Left kidney (tissue), 1 donor: ENCODE measurements at regions not wholly inside any gene's neighbourhood (a gene's known extent, or its start where the extent isn't known, plus 50 kb on each side); places are given as distances from the start of the nearest gene placed in this dataset.

Experiments
- DNase-seq: peaks from one replicate; pipeline ENCODE4 v3.0.0-alpha.2; 2013

DNA sequence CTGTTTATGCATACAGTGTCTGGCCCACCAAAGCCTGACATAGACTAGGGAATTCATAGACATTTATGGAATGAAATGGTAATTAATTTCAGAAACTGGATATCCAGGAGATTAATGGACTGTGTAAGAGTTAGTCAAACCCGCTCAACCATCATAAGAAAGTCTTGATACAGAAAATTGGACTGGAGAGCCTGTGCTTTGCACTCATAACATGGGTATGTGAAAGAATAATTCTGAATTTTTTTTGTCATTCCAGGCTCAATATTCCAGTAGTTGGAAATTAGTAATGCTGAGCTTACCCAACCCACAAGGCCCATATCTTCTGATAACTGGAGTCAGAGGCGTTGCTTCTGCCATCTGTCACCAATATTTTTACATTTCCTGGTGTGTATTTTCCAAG is 799.7 kb upstream of the IGFBP3 start:
- DNase-seq: no peak

GRCh38 chr7:46719616-46720015 is 798.5 kb upstream of the IGFBP3 start:
- no peak for DNase-seq

DNA sequence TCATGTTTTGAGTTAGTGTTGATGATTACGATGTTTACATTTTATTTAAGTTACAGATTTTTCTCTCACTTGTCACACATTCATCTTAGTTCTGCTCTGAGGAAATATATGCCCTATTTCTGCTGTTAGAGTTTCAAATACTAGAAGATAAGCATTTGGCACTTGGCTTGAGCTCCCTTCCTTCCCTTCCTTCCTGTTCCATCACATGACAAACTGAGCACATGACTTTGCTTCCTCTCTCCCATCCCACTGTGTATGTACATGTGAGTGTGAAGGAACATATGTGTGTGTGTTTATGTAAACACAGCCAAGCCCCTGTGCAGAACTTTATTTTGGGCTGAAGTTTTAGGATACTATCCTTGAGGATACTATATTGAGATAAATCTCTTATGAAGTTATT is 795.9 kb upstream of the IGFBP3 start:
- no peak for DNase-seq

- no peak for DNase-seq
These were observed 794.5 kb upstream of the IGFBP3 start for GRCh38 chr7:46715579-46715978.

DNA sequence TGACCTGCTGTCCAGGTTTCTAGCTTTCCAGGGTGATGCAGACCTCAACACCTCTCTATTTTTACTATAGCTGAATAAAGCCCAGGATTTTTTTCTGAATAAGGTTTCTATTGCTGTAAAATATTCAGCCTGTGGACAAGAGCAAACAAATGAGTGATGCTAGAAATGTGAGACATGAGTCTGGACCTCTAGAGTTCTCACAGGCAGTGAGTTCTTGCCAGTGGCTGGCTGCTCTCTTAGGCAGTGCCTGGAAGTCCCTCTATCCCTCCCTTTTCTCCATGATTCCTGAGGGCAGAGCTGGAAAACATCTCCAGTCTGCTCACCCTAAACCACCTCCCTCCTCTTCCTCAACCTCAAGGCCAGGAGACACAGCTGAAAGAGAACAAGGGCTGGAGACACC is 793.8 kb upstream of the IGFBP3 start:
- no peak for DNase-seq

GRCh38 chr7:46713868-46714596 is 793.0 kb upstream of the IGFBP3 start:
- peak; percentile 50 for DNase-seq

DNA sequence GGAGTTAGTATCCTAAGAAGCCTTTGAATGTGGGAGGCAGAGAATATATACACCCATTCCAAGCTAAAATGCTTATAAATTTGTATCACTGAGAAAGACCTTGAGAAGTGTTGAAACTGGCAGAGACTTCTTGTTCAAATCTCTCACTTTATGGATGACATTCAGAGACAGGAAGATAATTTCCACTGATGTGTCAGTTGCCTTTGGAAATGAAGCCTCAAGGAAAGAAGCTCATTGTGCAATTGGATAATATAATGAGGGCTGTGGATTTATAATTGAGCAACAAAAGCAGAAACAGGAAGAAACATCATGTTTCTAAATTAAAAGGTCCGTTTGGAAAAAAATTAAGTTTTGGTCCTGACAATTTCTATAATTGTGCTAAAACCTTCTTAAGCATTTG is 789.9 kb upstream of the IGFBP3 start:
- DNase-seq: no peak

GRCh38 chr7:46707973-46708372 is 786.9 kb upstream of the IGFBP3 start:
- DNase-seq: no peak

DNA sequence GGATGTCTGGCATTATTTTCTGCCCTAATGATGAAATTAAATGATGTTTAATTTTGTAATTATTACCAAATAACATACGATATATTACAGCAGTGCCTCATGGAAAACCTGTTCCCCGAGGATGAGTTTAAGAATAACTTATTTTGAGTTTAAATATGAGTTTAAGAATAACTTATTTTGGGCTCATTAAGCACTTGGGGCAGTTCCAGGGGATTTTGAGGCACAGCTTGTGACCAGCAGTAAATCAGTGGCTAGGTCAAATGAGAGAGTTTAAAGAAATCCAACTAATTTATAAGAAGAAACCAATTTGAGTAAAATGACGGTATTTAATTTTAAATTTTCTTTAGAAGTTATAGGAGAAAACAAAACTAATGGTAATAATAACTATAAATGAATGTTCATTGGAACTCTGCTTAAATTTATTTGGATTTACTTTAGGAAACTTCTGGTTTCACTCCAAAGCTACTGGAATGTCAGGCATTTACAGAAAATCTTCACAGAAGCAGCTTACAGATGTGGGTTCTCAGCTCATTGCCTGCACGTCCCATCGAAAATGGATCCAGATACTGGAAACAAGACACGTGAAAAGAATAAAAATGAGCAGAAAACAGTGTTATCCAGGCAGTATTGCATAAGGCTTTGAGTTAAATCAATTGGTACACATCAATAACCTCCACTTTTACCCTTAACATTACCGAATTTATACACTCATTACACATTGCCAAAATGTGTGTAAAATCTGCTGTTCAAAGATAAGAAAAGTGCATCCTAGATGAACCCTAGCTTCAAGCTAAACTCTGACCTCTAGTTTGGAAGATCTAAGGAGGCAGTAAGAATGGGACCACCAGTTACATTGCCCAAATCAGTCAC is 784.5 kb upstream of the IGFBP3 start:
- peak; percentile 17 for DNase-seq

GRCh38 chr7:46696741-46697140 is 775.7 kb upstream of the IGFBP3 start:
- no peak for DNase-seq

GRCh38 chr7:46695051-46695708 is 774.1 kb upstream of the IGFBP3 start:
- no peak for DNase-seq

- no peak for DNase-seq
These were observed 773.0 kb upstream of the IGFBP3 start for GRCh38 chr7:46694058-46694457.

GRCh38 chr7:46687203-46687602 is 766.1 kb upstream of the IGFBP3 start:
- DNase-seq: no peak

DNA sequence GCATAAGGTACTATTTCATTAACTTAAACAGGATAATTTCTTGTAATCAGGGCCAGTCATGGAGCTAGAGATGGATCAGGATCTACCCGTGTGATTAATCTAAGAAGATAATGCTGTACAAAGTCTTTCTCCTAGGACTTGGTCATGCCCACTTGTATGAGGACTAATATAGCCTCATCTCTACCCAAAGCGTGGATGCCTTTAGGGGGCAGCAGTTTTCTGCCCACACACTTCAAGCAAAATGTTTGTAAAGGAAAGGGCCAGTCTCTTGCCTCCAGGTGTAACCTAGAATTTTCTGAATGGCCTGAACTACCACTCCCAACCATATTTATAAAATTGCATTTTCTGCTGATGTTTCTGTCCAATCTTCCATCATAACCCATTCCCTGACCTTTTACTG is 764.0 kb upstream of the IGFBP3 start:
- DNase-seq: no peak

GRCh38 chr7:46682836-46683624 is 762.0 kb upstream of the IGFBP3 start:
- DNase-seq: no peak

DNA sequence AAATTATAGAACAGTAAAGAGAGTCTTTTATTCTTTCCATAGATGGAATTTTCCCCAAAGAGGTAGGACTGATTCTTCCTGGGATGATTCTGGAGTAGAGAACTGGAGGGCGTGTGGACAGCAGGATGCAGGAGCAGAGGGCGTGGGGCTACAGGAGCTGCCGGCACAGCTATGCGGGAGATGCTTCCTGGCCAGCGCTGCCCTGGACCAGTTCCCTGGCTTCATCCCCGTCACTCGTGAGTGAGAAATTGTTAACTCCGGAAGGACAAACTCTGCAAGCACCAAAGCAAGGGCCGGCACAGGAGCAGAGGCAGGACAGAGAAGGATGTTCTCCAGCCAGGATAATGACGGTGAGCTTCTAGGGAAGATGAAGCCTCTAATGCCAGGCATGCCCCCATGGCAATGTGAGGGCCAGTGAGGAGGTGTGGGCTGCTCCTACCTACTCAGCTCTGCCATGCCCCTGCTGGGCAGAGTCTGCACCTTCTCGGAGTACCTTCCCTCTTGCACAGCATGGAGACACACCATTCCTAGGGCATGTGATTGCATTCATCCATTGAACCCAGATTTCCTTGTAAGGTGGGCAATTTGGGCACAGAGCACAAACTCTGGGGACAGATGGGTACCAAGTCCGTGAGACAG is 760.9 kb upstream of the IGFBP3 start:
- no peak for DNase-seq

DNA sequence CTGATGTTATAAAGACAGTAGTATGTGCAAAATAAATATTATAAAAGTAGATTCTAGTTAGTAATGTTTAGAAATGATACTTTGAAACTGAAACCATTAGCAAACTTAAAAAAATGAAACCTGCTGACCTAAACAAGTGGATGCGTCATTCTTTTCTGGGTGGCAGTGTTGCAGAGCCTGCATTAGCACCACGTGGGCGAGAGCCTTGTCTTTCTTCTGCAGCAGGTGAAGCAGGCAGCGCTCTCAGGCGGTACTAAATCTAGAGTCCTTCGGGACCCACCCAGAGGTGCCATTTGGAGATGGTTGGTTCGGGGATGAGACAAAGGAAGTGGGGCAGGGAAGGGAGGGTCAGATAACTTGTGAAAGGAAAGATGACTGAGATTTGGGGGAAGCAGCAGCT is 759.1 kb upstream of the IGFBP3 start:
- DNase-seq: no peak

DNA sequence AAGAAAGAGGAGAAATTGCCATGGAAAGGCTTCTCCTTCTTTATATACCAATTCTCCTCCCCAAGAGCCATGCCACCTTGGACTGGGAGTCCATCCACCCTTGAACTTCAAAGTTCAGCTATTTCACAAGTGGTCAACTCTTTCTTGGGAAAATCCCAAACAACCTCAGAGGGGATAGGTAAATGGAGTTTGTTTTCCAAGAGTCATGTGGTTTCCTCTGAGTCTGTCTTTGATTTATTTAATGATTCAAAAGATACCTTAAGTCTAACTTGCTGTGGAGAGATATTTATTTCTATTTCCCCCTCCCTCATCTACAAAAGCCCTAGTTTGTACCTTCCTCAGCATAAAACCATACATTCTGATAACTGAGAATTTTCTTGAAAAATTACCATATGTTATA is 758.6 kb upstream of the IGFBP3 start:
- no peak for DNase-seq

GRCh38 chr7:46678421-46678820 is 757.3 kb upstream of the IGFBP3 start:
- no peak for DNase-seq

- no peak for DNase-seq
These were observed 754.4 kb upstream of the IGFBP3 start for GRCh38 chr7:46675456-46675855.

- no peak for DNase-seq
These were observed 751.8 kb upstream of the IGFBP3 start for GRCh38 chr7:46672861-46673260.
